ENCODE measurements at regions not wholly inside any gene's neighbourhood (a gene's known extent, or its start where the extent isn't known, plus 50 kb on each side); places are given as distances from the start of the nearest gene placed in this dataset.

- no peak overlapping the region for H3K9ac ChIP-seq (ENCODE audit: low read length)
- no peak overlapping the region for H3K4me2 ChIP-seq (ENCODE audit: low read length)
- H3K4me3 ChIP-seq (ENCODE audit: low read length), result no peak overlapping the region
- H3K79me2 ChIP-seq (replicated peaks; ENCODE audit: insufficient read depth, low read length), result no peaks in the 10 kb centered on the region
- H3K9me3 ChIP-seq (ENCODE audit: low read length), result no peaks in the 10 kb centered on the region
- no peak overlapping the region for H3K27ac ChIP-seq (ENCODE audit: low read length)
- no peaks in the 10 kb centered on the region for H3K27me3 ChIP-seq (ENCODE audit: insufficient read depth, low read depth, low read length)
- no peaks in the 10 kb centered on the region for H3F3A ChIP-seq (ENCODE audit: insufficient read depth, low read length, poor library complexity, severe bottlenecking)
- H3K36me3 ChIP-seq (ENCODE audit: insufficient read depth, low read length), result no peaks in the 10 kb centered on the region
- H2AFZ ChIP-seq (ENCODE audit: low read depth, low read length), result no peak overlapping the region
- TF ChIP-seq TAF1 (IDR thresholded peaks at IDR 0.05; ENCODE audit: low read depth) (no peak), REST (IDR thresholded peaks at IDR 0.05; ENCODE audit: borderline replicate concordance) (no peak), MXI1 (conservative IDR thresholded peaks at IDR 0.05; ENCODE audit: poor library complexity, severe bottlenecking) (no peak), POLR2AphosphoS5 (IDR thresholded peaks at IDR 0.05) (no peak), CTCF (IDR thresholded peaks at IDR 0.05; ENCODE audit: poor library complexity, severe bottlenecking) (no peak), EZH2 (IDR thresholded peaks at IDR 0.05; ENCODE audit: borderline replicate concordance, insufficient read depth, low read length, poor library complexity, severe bottlenecking) (no peak), EP300 (conservative IDR thresholded peaks at IDR 0.05; ENCODE audit: poor library complexity, severe bottlenecking) (no peak), RAD21 (conservative IDR thresholded peaks at IDR 0.05) (no peak), SMC3 (conservative IDR thresholded peaks at IDR 0.05; ENCODE audit: poor library complexity) (no peak)
- H4K20me1 ChIP-seq (ENCODE audit: insufficient read depth), result no peaks in the 10 kb centered on the region
- no peaks in the 10 kb centered on the region for H3K9me2 ChIP-seq (ENCODE audit: insufficient read depth, low read length)
Measured at GRCh38 chr4:82033862-82034261, 339.9 kb downstream of the HNRNPD start.

GRCh38 chr4:82031376-82031927 is 342.3 kb downstream of the HNRNPD start:
- no peak overlapping the region for H3K4me2 ChIP-seq (ENCODE audit: low read length)

More at GRCh38 chr4:82031376-82031927, 342.3 kb downstream of the HNRNPD start:
- Histone ChIP-seq H4K20me1 (ENCODE audit: insufficient read depth) (no peaks in the 10 kb centered on the region), H3K4me3 (ENCODE audit: low read length) (no peak overlapping the region), H3K27me3 (ENCODE audit: insufficient read depth, low read depth, low read length) (no peaks in the 10 kb centered on the region), H3K9ac (ENCODE audit: low read length) (no peak overlapping the region), H3F3A (ENCODE audit: insufficient read depth, low read length, poor library complexity, severe bottlenecking) (no peaks in the 10 kb centered on the region), H3K27ac (ENCODE audit: low read length) (no peak overlapping the region), H3K79me2 (replicated peaks; ENCODE audit: insufficient read depth, low read length) (no peaks in the 10 kb centered on the region), H2AFZ (ENCODE audit: low read depth, low read length) (no peak overlapping the region), H3K9me2 (ENCODE audit: insufficient read depth, low read length) (no peaks in the 10 kb centered on the region), H3K36me3 (ENCODE audit: insufficient read depth, low read length) (no peaks in the 10 kb centered on the region), H3K9me3 (ENCODE audit: low read length) (no peaks in the 10 kb centered on the region)
- TF ChIP-seq REST (IDR thresholded peaks at IDR 0.05; ENCODE audit: borderline replicate concordance) (no peak), EP300 (conservative IDR thresholded peaks at IDR 0.05; ENCODE audit: poor library complexity, severe bottlenecking) (no peak), MXI1 (conservative IDR thresholded peaks at IDR 0.05; ENCODE audit: poor library complexity, severe bottlenecking) (no peak), POLR2AphosphoS5 (IDR thresholded peaks at IDR 0.05) (no peak), EZH2 (IDR thresholded peaks at IDR 0.05; ENCODE audit: borderline replicate concordance, insufficient read depth, low read length, poor library complexity, severe bottlenecking) (no peak), TAF1 (IDR thresholded peaks at IDR 0.05; ENCODE audit: low read depth) (no peak), SMC3 (conservative IDR thresholded peaks at IDR 0.05; ENCODE audit: poor library complexity) (no peak), CTCF (IDR thresholded peaks at IDR 0.05; ENCODE audit: poor library complexity, severe bottlenecking) (no peak), RAD21 (conservative IDR thresholded peaks at IDR 0.05) (no peak)
